ENCODE measurements at regions not wholly inside any gene's neighbourhood (a gene's known extent, or its start where the extent isn't known, plus 50 kb on each side); places are given as distances from the start of the nearest gene placed in this dataset.
"Not testable (repeated sequence)": the region's sequence is repeated elsewhere in the genome, so short reads cannot be mapped to it uniquely, and the experiment has no call there.

- TF ChIP-seq CTCF, POLR2A (IDR thresholded peaks at IDR 0.05): not testable (repeated sequence)
Measured at GRCh38 chr1:214870426-214870825, 212.1 kb upstream of the KCNK2 start.
